ENCODE measurements at regions not wholly inside any gene's neighbourhood (a gene's known extent, or its start where the extent isn't known, plus 50 kb on each side); places are given as distances from the start of the nearest gene placed in this dataset.

- no peak for DNase-seq
Observed at GRCh38 chr2:74735009-74735408, 81.0 kb downstream of the SEMA4F start.

GRCh38 chr2:74735564-74735963 is 81.5 kb downstream of the SEMA4F start:
- DNase-seq, result peak; percentile 82

GRCh38 chr2:74736589-74736988 is 82.5 kb downstream of the SEMA4F start:
- no peak for DNase-seq

- no peak for DNase-seq
Observed at GRCh38 chr2:74738586-74738985, 84.5 kb downstream of the SEMA4F start.

DNA sequence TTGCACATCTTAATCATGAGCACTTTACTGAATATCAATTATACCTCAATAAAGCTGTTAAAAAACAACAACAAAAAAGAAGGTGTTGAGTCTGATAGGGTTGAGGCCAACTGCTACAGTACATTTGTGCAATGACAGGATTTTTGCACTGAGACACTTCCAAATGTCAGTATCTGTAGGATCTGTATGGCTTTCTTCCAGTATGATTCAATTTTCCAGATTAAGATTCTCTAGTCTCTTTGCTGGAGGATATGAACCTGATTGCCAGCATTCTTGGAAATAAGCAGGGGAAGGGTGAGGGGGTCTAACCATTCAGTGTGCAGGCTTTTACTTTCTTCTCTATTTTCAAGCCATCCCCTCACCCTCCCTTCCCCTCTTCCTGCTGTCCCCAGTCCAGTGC is 85.1 kb downstream of the SEMA4F start:
- DNase-seq, result no peak

- DNase-seq, result no peak
Observed at GRCh38 chr2:74739733-74740241, 85.7 kb downstream of the SEMA4F start.

DNA sequence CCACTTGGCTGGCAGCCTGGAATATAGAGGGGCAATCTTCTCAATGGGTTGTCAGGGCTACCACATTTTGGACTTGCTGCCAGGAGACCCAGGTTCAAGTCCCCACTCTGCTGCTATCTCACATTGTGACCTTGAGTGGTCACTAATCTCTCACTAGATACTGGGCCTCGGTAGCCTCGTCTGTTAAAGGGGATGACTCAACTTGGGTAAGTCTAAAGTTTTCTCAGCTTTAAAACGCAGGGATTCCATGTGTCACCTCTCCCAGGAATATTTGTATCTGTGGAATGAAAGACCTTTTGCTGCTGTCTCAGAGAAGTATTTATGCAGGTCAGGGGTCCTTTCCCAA is 86.3 kb downstream of the SEMA4F start:
- DNase-seq, result no peak

- peak; percentile 30 for DNase-seq
Observed at GRCh38 chr2:74740741-74741431, 86.8 kb downstream of the SEMA4F start.

GRCh38 chr2:74741629-74742028 is 87.6 kb downstream of the SEMA4F start:
- DNase-seq, result peak; percentile 30

DNA sequence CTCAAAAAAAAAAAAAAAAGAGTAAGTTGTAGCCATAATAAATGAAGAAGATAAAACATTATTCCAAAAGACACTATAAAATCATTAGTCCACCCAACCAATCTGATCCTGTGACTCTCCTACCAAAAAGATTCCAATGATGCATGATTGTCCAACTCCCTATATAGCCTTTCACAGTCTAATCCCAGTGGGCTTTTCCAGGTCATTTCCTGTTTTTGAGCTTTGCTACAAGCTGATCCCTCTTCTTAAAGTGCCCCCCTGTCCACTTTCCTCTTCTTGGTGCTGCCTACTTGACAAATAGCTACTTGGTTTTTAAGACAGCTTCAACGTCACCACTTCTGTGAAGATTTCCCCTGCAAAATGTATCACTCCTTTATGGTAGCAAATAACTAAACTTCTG is 88.4 kb downstream of the SEMA4F start:
- DNase-seq, result no peak

DNA sequence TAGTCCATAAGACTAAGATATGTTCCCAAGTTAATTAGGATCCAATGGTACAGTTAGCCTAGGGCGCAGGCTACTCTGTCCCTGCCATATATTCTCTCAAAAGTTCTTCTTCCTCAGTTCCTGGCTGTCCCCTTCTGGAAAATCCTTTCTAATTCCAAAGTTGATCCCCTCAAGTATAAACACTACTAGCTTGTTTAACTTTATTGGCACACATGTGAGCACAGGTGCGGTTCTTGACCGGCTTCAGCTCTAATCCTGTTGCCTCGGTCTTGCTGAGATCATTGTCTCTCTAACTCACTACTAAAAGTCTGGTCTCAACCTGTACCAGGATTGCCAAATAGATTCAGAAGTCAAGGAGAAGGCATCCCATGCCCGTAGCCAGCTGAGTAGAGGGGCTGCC is 89.0 kb downstream of the SEMA4F start:
- DNase-seq, result no peak

DNA sequence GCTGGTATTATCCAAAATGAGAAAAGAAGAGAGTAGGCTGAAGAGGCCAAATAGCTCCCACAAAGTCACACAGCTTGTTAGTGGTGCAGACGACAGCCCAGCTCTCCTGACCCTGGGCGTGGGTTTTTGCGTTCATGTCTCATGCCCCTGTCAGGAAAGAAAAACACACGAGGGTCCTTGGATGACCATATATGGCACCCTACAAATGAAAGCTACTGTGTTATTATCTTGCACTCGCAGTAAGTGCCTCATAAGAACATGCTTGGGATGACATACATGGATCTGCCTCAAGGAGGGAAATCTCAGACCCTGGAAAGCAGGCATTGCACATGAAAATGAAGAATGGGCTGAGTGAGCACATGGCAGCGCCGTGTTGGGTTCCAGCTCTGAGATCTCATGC is 89.7 kb downstream of the SEMA4F start:
- DNase-seq, result no peak

DNA sequence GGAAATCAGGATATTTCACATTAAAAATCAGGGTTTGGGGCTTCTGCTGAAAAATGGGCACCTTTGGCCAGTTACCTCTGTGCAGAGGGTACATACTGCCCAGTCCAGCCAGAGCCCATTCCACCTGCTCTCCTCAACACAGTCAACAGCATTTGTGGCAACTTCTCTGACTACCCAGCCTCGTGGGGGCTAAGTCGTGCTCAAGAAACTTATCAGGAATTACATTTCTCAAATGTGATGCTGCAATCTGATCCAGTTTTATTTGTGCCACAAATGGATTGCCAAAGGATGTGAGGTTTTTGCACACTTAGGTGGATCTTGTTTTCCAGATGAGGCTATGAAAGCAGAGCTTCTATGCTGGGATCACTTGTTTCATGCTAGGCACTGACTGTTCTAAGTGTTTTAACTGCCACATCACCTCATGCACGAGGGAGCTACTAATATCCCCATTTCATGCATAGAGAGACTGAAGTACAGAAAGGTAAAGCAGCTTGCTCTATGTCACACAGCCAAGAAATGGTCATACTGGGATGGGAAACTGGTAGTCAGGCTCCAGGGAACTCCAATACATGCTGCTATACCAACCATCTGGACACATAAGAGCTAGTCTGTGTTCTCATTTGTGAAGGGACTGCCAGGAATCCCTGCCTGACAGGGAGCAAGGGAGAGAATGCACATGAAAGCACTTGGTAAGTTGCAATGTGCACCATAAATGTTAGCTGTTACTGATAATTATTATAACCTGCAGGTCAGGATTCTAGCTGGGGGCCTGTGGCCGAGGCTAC is 89.0 kb upstream of the HK2 start:
- peak; percentile 3 for DNase-seq

GRCh38 chr2:74745766-74746165 is 88.2 kb upstream of the HK2 start:
- no peak for DNase-seq

- no peak for DNase-seq
Observed at GRCh38 chr2:74746480-74746879, 87.4 kb upstream of the HK2 start.

GRCh38 chr2:74747411-74748080 is 86.4 kb upstream of the HK2 start:
- no peak for DNase-seq

GRCh38 chr2:74748665-74749064 is 85.3 kb upstream of the HK2 start:
- DNase-seq, result no peak

- no peak for DNase-seq
Observed at GRCh38 chr2:74749432-74749831, 84.5 kb upstream of the HK2 start.

GRCh38 chr2:74751981-74752851 is 81.7 kb upstream of the HK2 start:
- DNase-seq, result no peak

GRCh38 chr2:74755386-74755785 is 78.5 kb upstream of the HK2 start:
- DNase-seq, result no peak

DNA sequence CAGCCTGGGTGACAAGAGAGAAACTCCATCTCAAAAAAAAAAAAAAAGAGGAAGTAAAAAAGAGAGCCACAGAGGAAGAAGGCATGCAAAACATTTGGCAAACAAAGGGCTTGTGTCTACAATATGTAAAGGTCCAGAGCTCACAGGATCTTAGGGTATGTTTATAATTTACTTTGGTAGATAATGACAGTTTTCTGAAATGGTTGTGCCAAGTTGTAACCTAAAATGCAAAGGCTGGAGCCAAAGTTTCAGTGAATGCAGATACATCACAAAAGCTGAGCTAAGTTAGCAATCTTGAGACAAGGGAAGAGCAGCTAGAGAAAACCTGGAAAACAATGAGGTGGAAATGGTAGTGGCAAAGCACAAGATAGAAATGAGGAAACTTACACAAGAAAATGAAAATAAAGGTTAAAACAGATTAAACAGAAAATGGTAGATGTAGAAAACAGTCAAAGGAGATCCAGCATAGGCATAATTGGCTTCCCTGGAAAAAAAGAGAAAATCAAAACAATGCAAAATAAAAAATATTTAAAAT is 77.5 kb upstream of the HK2 start:
- no peak for DNase-seq

DNA sequence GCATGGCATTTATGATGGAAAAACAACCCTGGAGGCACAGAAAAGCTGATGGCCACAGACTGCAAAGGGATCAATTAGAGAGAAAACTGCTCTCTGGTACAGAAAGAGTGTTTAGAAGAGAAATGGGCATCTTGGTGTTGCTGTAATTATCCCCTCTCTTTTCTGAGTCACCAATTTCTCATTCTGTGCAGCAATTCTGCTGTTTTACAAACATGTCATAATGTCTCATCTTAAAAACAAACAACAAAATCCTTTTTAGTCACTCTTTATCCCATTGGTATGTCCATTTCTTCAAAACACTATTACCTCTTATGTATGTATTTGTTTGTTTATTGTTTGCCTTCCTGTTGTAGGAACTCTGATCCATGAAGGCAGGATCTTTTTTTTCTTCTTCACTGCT is 73.9 kb upstream of the HK2 start:
- no peak for DNase-seq

Measured in NCI-H446 treated with DMSO at 0.1 percent for 48 hours (cell line).